NOMO-1 treated with DMSO at 0.1 percent for 48 hours (cell line): ENCODE measurements at regions not wholly inside any gene's neighbourhood (a gene's known extent, or its start where the extent isn't known, plus 50 kb on each side); places are given as distances from the start of the nearest gene placed in this dataset.
"Not testable (repeated sequence)": the region's sequence is repeated elsewhere in the genome, so short reads cannot be mapped to it uniquely, and the experiment has no call there.

Experiments used
- DNase-seq: peaks from one replicate; lab custom pipeline; 2025; ENCODE audit not compliant: unreplicated experiment; lab: John Stamatoyannopoulos, UW

- DNase-seq, result no peak
These were observed 1146.4 kb downstream of the NAALADL2 start for GRCh38 chr3:176005564-176005963.

GRCh38 chr3:175989161-175989560 is 1130.0 kb downstream of the NAALADL2 start:
- no peak for DNase-seq

DNA sequence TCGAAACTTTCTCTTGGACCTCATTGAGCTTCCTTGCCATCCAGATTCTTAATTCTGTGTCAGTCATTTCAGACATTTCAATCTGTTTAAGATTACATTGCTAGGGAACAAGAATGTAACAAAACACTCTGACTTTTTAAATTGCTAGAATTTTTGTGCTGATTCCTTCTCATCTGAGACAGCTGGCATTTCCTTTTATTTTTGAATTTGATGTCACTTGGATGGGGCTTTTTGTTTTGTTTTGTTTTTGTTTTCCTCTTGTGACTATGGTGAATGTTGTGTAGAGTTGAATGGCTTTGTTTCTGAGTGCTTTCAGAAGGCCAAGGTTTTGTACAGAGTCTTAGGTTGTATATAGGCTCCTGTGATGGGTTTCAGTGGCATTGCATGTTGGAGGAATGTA is 1129.3 kb downstream of the NAALADL2 start:
- DNase-seq, result no peak

- DNase-seq, result no peak
These were observed 1126.6 kb downstream of the NAALADL2 start for GRCh38 chr3:175985781-175986180.

- DNase-seq, result no peak
These were observed 1124.2 kb downstream of the NAALADL2 start for GRCh38 chr3:175983379-175983778.

DNA sequence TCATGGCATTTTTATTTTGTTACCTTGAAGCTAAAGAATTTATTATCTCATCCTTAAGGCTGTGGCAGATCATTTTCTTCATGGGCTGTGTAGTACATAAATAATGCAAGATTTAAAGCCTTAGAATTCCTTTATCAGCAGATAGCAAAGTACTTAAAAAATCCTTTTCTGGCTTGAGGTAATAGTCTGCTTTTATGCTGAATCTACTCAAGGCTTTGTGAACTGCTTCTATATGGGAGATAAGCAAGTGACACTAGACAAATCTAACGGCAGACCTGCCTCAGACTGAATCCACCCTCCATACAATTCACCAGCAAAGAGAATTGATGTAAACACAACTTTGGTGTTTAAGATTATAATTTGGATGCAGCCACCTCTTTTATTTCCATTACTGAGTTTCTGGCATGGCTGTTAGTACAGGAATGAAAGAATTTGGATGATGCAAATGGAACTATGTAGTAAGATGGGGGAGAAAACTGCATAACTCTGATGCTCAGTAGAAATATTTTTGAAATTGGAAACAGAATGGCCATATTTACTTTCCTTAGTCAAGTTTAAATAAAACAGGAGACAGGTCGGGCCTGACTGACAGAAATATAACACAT is 1121.5 kb downstream of the NAALADL2 start:
- DNase-seq, result no peak

DNA sequence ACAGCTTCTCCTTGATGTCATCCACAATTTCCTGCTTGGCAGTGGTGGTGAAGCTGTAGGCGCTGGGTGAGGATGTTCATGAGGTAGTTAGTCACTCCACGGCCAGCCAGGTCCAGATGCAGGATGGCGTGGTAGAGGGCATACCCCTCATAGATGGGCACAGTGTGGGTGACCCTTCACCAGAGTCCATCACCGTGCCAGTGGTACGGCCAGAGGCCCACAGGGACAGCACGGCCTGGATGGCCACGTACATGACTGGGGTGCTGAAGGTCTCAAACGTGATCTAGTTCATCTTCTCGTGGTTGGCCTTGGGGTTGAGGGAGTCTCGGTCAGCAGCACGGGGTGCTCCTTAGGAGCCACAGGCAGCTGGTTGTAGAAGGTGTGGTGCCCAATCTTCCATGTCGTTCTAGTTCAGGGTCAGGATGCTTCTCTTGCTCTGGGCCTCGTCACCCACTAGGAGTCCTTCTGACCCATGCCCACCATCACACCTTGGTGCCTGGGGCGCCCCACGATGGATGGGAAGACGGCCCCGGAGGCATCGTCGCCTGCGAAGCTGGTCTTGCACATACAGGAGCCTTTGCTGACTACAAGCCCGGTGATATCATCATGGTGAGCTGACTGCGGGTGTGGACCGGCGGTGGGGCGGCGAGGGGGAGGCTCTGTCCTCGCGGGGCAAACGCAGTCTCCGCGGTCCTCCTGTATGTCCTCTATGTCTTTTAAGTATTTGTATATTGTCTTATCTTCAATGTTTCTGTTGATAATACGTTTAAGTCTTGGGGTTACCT is 1119.0 kb downstream of the NAALADL2 start:
- DNase-seq, result no peak

GRCh38 chr3:175969456-175969855 is 1110.3 kb downstream of the NAALADL2 start:
- DNase-seq, result no peak

- no peak for DNase-seq
These were observed 1105.9 kb downstream of the NAALADL2 start for GRCh38 chr3:175965036-175965435.

- peak; percentile 47 for DNase-seq
These were observed 1098.3 kb downstream of the NAALADL2 start for GRCh38 chr3:175957427-175957826.

GRCh38 chr3:175956964-175957363 is 1097.8 kb downstream of the NAALADL2 start:
- no peak for DNase-seq

DNA sequence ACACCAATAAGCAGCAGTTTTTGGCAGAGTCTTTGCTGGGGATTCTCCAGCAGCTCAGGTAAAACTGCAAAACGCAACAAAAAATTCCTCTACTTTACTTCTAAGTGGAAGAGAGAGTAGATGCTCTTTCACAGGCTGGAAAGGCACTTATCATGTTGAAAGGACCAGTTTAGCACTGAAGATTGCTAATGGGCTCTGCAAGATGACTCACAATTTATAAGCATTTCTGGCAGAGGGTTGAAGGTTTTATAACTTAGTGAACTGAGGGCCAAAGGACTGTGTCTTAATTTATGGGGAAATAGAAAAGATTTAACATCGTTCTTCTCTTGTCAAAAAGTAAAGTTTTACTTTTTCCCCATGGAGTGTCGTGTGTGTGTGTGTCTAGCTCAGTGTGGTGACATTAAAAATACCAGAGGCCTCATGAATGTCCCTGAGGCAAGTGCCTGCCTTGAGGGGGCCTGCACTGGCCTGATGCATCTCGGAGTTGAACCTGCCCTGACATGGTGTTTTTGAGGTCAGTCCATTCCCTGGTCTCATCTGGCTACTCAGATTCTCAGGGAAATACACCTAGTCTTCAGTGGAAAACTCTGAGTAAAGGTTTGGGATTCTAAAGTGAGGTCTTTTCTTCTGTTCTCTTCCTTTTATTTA is 1092.0 kb downstream of the NAALADL2 start:
- DNase-seq, result no peak

- DNase-seq, result no peak
These were observed 1088.9 kb downstream of the NAALADL2 start for GRCh38 chr3:175948041-175948440.

- DNase-seq, result peak; percentile 3
These were observed 1082.2 kb downstream of the NAALADL2 start for GRCh38 chr3:175941352-175941751.

DNA sequence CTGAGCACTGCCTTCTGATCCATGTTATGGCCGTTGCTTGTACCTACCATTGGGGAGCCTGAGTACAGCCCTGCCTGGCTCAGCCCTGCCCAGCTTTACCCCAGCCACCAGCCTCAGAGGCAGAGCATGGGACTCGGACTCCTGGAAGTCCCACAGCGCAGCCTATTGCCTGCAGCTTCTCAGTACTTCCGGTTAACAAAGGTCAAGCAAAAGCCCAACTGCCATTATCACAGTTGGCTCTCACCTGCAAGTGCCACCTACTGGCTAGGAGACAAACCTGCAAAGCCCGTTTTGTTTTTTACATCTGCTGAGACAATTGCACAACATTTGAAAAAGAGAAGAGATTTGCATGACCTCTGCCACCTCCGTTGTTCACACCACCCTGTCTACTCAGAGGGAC is 1081.7 kb downstream of the NAALADL2 start:
- DNase-seq, result no peak

- DNase-seq, result no peak
These were observed 1081.1 kb downstream of the NAALADL2 start for GRCh38 chr3:175940243-175940642.

DNA sequence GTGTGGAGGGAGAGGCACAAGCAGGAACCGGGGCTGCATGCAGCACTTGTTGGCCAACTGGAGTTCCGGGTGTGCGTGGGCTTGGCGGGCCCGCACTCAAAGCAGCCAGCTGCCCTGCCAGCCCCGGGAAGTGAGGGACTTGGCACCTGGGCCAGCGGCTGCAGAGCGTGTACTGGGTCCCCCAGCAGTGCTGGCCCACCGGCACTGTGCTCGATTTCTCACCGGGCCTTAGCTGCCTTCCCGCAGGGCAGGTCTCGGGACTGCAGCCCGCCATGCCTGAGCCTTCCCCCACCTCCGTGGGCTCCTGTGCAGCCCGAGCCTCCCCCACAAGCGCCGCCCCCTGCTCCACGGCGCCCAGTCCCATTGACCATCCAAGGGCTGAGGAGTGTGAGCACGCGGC is 1078.2 kb downstream of the NAALADL2 start:
- not testable (repeated sequence) for DNase-seq

GRCh38 chr3:175932586-175932985 is 1073.5 kb downstream of the NAALADL2 start:
- DNase-seq, result no peak

- DNase-seq, result no peak
These were observed 1060.0 kb downstream of the NAALADL2 start for GRCh38 chr3:175919133-175919532.

DNA sequence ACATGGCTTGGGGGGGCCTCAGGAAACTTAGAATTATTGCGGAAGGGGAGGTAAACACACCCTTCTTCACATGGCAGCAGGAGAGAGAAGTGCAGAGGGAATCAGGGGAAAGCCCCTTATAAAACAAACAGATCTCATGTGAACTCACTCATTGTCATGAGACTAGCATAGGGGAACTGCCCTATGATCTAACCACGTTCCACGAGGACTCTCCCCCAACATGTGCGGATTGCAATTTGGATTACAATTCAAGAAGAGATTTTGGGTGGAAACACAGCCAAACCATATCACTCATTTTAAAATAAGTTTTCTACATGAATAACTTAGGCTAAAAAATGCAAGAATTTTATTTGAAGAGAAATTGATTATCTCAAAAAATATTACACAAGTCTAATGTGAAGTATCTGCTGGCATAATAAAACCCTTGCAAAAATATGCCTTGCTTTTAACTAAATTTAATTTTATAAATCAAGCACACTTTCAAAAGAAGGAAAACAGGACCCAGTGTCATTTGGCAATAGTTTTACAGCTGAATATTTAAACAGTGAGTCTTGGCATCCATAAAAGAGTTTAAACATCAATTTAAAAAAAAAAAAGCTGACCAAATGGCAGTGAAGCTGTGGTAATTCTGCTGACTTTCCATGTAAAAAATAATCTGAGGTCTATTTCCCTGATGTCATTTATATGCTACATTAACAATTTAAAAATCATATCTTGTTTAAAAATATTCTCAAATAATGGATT is 1057.2 kb downstream of the NAALADL2 start:
- DNase-seq, result no peak

- no peak for DNase-seq
These were observed 1055.7 kb downstream of the NAALADL2 start for GRCh38 chr3:175914785-175915184.
